NCI-H774 (cell line): ENCODE measurements at regions not wholly inside any gene's neighbourhood (a gene's known extent, or its start where the extent isn't known, plus 50 kb on each side); places are given as distances from the start of the nearest gene placed in this dataset.
"Not testable (repeated sequence)": the region's sequence is repeated elsewhere in the genome, so short reads cannot be mapped to it uniquely, and the experiment has no call there.

Experiments used
- DNase-seq: peaks from one replicate; lab custom pipeline; 2025; lab: John Stamatoyannopoulos, UW

DNA sequence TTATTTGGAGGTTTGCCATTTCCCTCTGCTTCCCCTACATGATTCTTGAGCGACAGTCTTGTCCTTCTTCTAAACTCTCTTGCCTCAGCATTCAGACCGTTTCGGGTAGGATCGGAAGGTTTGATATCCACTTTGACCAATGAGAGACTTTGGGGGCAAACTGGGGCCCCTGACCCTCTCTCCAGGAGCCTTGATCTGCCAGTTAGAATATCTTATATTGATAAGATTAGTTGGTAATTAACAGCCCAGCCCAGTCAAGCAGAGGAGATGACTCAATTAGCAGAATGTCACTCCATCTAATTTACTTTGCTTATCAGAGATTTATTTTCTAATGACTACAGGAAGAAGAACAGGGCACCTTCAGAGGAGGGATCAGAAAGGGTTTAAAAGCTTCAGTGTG lies 532.8 kb downstream of the XYLT1 start:
- no peak for DNase-seq

DNA sequence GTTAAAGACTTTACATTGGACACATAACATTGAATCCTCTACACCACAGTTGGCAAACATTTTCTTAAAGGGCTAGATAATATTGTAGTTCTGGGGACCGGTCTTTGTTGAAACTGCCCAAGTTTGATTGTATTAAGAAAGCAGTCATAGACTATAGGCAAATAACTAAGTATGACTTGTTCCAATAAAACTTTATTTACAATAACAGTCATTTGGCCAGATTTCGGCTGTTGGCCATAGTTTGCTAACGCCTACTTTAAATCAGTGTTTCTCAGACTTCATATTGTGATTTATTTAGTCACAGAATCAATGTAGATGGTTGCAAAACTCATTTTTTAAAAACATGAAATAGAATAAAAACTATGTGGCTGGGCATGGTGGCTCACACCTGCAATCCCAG lies 531.8 kb downstream of the XYLT1 start:
- no peak for DNase-seq

DNA sequence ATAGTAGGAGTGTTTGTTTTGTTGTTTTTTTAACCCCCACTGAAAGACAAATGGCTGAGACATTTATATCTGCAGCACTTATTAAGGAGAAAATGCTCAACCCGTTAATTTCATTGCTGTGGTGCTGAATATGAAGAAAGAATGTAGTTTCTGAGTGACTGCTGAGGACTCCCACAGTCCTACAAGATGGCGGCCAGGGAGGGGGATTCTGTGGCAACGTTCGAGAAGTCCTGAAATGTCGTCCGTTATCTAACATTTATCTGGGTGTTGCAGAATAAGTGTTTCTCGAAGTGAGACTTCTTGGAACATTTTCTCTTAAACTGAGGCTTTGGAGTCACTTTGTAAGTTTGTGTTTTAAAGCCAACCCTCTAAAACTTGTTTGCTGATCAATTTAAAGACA lies 530.4 kb downstream of the XYLT1 start:
- no peak for DNase-seq

DNA sequence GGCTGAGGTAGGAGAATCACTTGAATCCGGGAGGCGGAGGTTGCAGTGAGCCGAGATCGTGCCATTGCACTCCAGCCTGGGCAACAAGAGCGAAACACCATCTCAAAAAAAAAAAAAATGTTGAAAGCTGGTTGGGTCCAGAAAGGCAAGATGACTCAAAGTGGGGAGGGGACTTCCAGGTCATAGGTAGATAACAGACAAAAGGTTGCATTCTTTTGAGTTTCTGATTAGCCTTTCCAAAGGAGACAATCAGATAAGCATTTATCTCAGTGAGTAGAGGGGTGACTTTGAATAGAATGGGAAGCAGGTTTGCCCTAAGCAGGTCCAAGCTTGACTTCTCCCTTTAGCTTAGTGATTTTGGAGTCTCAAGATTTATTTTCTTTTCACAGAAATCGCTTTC lies 527.9 kb downstream of the XYLT1 start:
- DNase-seq, result not testable (repeated sequence)

DNA sequence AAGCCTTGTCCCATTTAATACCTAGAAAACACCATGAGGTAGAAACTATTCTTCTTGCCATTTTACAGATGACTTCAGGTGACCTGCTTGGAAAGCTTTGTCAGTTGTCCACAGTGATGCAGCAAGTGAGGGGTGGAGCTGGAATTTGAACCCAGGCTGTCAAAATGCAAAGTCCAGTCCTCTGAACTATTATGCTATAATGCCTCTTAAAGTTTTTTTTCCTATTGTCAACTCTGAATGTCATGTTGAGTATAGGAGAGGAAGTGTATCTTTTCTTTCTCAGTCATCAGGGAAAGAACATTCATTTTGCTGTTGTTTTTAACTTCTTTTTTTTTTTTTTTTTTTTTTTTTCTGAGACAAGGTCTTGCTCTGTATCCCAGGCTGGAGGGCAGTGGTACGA lies 525.6 kb downstream of the XYLT1 start:
- no peak for DNase-seq

DNA sequence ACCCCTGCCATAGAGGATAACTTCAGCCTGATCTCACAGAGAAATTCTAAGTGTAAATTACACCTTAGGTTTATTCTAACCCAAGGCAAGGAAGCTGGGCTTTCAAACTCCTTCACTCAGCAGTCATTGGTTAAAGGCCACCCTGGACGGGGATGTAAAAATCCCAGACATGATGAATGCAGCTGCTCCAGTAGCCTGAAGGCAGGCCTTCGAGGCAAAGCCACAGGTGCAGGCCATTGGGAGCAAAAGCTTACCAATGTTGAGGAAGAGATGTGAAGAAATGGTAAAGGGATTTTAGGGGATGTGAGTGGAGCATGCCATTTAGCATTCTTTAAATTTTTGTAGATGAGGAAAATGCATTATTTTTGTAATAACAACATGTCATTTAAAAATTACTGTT lies 514.4 kb downstream of the XYLT1 start:
- no peak for DNase-seq

DNA sequence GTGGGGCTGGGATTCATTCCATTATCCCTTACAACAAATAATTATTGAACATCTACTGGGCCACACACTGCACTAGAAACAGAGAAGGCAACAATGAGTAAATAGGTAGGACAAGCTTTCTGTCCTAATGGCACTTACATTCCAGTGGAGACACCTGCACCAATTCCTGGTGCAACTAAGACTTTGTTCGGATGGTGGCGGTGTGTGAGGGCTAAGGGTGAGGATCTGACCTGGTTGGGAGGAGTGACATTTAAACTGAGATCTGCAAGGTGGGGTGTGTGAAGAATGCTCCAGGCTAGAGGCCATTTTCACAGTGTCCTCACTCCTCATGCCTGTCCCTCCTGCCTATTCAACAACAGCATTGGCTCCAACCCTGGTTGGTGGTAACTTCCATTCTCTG lies 510.0 kb downstream of the XYLT1 start:
- DNase-seq, result no peak

DNA sequence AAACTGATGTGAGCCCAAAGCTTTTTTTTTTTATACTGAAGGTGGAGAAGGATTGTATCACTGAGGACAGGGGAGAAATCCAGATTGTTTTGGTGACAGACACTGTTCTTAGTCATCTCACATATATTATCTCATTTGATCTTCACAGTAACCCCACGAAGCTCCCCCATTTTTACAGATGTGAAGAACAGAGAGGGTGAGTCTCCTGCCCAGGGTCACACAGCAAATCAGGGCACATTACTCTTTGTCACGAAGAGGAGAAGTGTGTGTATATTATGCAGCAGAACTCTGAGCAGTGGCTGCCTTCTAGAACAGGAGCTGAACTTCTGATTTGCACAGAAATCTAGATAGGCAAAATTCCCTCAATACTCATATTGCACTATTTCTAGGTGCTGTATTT lies 504.3 kb downstream of the XYLT1 start:
- no peak for DNase-seq

DNA sequence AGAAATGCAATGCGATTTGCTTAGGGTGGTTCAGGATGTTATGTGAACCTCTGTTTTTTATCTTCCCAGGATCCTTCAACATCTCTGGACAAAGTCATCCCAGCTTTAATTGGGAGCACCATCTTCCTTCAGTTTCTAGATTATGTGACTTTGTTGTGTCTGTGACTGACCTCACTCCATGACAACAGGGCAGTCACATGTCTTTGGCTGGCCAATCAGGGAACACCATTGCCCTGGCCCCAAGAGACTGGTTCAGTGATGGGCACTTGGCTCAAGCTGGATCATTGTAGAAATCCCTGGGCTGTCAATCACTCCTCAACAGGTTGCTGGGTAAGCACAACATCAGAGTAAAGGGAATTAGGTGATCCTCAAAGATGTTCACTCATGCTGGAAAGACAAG lies 499.7 kb downstream of the XYLT1 start:
- DNase-seq, result no peak

DNA sequence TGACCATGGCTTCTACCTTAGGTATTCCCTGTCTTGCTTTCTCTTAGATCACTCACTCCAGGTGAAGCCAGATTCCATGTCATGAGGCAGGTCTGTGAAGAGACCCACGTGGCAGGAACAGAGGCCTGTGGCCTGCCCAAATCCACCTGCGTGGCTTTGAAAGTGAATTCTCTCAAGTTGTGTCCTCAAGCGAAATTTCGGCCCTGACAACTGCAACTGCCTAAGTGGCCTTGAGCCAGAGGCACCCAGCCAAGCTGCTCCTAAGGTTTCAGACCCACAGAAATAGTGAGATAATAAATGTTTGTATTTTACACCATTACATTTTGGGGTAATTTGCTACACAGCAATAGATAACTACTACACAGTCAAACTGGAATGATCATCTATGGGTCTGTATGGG lies 497.9 kb downstream of the XYLT1 start:
- DNase-seq, result no peak

DNA sequence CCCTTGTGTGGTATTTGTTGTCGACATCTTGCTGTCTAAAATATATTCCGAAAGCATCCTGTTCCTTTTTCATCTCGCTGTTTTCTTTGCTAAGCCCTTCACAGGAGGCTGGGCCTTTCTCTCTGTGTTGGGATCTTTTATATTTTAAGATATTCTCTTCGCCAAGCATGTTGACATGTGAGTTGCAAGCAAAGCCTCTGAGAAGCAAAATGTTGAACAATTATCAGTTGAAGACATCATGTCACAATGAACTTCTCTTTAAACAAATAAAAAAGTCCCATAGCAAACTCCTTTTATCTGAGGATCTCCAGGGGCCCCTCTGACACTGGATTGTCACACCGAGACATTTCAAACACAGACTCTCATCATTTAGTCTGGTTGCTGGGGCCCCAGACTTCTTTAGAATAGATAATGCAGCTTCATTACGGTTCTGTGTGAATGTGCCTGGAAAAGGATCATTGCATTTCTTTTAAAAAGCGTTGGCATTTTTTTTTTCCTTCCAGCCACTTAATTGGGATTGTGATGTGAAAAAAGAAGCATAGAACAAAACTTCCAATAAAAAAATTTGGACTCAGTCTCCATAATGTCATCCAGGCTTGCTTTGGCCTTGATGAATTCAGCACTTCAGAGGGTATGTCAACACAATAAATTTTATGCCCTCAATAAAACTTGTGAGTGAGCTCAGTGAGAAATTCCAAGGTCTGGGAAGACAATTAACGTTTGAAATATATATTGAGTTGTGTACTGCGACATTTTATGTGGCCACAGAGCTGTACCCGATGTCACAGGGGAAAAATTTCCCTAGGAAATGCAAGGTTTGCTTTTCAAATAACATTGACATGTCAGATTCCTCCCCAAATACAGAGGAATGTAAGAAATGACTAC lies 496.8 kb downstream of the XYLT1 start:
- no peak for DNase-seq

DNA sequence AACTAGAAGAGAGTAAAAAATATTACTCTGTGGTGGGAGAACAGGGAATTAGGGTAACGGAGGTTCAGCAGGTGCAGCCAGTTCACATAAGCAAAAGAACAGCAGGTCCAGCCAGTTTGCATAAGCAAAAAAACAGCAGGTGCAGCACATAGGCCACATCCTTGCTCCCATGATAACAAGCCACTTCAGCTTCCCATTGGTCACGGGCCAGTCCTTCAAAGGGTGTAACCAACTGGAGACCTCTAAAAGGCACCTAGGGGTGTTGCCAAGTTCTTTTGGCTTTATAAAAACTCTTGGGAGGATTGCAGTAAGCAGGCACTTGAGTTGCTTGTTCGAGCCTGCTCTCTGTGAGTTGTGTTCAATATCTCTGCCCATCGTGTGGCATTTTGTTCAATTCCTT lies 488.1 kb downstream of the XYLT1 start:
- DNase-seq, result peak; percentile 93

DNA sequence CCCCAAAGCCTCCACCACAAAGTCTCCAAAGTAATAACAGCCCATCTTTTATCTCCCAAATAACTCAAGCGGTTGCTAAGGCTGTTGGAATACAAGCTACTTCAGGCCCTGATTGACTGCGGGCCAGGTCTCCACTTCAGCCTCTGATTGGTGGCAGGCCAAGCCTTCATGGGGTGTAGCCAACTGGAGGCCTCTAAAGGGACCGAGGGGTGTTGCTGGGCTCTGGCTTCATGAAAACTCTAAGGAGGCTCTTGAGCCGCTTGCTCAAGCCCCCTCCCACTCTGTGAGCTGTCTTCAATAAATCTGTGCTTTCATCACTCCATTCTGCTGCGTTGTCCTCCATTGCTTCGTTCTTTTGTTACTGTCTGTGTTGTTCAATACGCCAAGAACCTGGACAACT lies 487.2 kb downstream of the XYLT1 start:
- DNase-seq, result no peak

DNA sequence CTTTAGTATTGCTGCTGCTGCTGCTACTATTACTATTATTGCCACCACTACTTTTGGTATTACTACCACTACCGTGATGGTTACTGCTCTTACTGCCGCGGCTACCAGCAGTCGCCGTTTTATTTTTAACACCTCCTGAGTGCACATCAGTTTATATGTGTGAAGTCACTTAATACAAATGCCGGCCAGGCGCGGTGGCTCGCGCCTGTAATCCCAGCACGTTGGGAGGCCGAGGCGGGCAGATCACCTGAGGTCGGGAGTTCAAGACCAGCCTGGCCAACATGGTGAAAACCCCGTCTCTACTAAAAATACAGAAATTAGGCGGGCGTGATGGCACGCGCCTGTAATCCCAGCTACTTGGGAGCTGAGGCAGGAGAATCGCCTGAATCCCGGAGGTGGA lies 486.7 kb downstream of the XYLT1 start:
- not testable (repeated sequence) for DNase-seq

DNA sequence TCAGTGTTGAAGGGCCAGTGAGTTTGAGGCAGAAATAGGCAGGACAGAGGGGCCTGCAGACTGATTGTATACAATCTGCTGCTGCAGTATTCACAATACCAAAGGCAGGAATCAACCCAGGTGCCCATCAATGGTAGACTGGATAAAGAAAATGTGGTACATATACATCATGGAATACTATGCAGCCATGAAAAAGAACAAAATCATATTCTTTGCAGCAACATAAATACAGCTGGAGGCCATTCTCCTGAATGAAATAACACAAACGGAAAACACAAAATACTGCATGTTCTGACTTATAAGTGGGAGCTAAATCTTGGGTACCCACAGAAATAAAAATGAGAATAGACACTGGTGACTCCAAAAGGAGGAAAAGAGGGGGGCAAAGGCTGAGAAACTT lies 485.1 kb downstream of the XYLT1 start:
- no peak for DNase-seq

DNA sequence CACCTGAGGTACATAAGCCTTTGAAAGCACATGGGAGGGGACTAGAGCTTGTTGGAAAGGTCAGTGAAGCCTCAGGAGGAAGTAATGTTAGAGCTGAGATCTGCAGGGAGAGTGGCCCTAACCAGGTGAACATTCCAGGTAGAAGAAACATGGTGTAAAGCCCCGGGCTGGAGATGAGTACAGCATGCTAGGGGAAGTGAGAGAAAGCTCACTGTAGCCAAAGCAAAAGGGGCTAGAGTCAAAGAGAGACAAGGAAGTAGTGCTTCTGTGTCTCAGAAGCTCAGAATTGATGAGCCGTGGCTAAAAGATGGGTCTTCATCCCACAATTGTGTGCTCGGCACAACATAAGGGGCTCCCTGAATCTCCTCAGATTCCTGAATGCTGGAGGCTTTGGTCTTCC lies 481.8 kb downstream of the XYLT1 start:
- DNase-seq, result no peak

DNA sequence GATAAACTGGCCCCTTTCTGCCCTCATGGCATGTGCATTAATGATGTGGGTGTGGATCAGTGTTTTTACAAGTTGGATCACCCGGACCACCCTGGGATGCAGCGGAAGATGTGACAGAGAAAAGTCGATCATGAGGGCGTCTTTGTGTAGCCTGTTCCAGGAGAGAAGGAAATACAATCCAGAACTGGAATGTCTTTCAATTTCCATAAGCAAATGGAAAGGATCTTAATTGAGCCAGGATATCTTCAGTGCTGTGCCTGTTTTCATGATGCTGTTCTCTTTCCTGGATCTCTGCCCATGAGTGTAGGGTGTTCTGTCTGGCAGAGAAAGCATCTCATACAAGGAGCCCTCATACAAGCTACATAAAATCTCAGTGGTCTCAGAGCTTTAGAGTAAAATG lies 481.4 kb downstream of the XYLT1 start:
- DNase-seq, result no peak

DNA sequence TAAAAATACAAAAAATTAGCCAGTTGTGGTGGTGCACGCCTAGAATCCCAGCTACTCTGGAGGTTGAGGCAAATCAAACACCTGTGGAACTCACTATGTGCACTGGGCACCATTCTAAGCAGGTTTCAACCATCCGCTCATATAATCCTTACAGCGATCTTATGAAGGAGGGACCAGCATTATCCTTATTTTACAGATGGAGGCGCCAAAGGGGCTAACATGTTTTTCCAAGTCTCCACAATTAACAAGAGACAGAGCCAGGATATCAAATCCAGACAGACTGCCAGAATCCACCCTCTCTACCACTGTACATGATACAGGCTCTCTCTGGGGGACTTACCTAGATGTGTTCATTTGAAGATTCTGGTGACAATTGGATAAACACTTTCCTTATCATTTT lies 479.0 kb downstream of the XYLT1 start:
- no peak for DNase-seq

DNA sequence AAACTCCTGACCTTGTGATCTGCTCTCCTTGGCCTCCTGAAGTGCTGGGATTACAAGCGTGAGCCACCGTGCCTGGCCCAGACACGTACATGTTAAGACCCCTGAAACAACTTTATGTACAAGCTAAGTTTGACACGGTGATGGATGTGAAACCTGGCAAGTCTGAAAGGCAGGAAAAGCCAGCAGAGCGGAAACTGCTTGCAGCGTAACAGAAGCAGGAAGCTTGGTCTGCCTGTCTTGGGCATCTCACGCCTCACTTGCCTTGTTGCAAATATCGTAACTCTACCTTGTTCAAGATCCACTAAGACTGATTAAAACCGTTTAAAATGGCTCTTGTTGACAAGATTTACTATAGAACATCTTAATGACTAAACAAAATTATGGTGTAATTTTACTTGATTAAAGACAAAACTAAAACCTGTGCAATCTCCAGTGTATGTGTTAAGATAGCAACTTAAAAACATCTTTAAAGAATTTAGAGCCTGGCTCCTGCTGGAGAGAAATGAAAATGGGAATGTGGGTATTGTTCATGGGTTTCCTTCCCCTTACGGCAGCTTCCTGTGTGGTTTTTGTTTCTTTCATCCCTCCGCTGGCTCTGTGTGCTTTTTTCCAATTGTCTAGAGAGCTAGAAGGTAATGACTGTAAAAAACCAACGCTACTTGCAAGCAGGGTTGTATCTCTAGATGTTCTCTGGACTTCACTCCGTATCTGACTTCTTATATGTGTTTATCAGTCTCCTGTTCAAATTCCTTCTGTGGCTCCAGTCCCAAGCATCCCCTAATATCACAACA lies 477.6 kb downstream of the XYLT1 start:
- no peak for DNase-seq

DNA sequence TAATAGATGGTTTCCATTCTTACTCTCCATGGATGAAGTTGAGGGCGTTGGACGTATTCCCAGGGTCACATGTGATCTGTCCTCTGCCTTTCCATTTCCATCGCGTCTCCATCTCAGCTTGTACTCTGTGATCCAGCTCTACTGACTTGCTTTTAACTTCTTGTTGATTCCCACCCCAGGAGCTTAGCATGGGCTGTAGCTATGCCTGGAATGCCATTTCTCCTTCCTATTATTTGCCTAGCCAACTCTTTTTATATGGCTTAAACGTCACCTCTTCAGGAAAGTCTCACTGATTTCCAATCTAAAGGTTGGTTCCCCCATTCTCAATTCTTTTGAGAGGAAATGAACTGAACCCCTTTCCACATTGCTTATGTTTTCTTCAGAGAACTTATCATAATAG lies 475.9 kb downstream of the XYLT1 start:
- no peak for DNase-seq

DNA sequence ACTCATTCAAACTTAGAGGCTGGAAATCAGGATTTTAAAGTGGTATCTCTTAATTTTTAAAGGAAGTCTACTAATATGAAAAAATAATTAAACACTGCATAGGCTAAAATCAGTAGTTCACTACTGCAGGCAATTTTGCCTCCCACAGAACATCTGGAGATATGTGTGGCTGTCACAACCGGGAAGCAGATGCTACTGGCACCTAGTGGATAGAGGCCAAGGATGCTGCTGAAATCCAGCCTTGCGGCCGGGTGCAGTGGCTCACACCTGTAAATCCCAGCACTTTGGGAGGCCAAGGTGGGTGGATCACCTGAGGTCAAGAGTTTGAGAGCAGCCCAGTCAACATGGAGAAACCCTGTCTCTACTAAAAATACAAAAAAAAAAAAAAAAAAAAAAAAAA lies 473.9 kb downstream of the XYLT1 start:
- DNase-seq, result no peak

DNA sequence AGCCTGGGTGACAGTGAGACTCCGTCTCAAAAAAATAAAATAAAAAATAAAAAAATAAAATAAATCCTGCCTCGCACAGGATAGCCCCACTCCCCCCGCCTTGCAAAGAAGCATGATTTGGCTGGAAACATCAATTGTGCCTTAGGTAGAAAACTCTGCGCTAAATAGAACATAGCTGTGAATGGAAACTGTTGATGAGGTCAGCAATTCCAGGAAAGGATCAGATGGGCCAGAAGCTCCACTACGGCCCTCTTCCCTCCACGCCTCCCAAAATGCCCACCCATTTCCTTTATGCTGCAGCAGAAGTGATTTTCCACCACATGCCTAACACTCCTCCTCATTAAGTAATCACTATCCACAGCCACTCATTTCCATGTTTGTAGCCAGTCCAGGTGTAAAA lies 473.4 kb downstream of the XYLT1 start:
- DNase-seq, result no peak

DNA sequence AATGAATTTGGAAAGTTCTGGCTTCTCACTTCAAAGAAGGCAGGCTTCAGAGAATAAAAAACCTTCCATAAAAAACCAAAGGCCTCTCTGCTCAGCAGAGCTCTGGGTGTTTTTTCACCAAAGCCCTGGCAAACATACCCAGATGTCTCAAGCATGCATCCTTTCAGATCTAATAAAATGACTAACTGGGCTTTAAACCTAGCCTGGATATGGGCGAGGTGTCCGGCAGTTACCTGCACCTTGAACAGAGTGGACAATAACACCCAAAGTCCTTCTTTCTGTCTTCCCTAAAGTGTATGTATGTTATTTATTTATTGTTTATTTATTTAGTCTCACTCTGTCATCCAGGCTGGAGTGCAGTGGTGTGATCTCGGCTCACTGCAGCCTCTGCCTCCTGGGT lies 469.3 kb downstream of the XYLT1 start:
- no peak for DNase-seq

DNA sequence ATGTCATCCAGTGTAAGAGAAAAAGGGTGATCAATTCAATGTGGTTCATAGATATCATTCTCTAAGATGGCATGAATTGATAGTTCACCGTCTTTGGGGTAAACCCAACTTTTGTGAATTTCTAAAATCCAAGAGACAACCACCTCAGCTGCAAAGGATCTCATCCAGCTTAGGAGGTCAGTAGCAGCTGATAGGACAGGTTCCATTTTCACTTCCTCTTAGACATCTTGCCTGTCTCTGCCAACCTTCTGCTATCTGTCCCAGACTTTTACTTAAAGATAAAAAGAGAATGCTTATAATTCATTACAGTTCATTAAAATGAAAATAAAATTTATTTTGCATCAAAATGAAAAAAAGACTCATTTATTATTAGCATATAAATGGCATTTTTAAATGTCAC lies 468.2 kb downstream of the XYLT1 start:
- no peak for DNase-seq
